Epithelial cell of esophagus (primary cell): ENCODE measurements at regions not wholly inside any gene's neighbourhood (a gene's known extent, or its start where the extent isn't known, plus 50 kb on each side); places are given as distances from the start of the nearest gene placed in this dataset.

Experiments
- DNase-seq: peaks from one replicate; pipeline ENCODE4 v3.0.0; 2010; ENCODE audit warnings: low read depth
- H3K4me3 ChIP-seq: 2 replicates; pipeline ENCODE4 v1.5.1; 2011; ENCODE audit warnings: mild to moderate bottlenecking, low read length, control low read depth
- CTCF ChIP-seq: IDR thresholded peaks from 2 replicates; pipeline ENCODE4 v1.5.1; 2011; ENCODE audit warnings: low read depth, mild to moderate bottlenecking, low read length, control low read depth, inconsistent platforms; ENCODE audit not compliant: insufficient read depth; ENCODE audit errors: missing control alignments

GRCh38 chr11:128398517-128399250 is 188.7 kb downstream of the ETS1 start:
- H3K4me3 ChIP-seq: no peak overlapping the region
- no peak for TF ChIP-seq CTCF
- no peak for DNase-seq

- TF ChIP-seq CTCF: no peak
- no peak overlapping the region for H3K4me3 ChIP-seq
- DNase-seq: no peak
Observed at GRCh38 chr11:128397362-128397761, 190.0 kb downstream of the ETS1 start.

GRCh38 chr11:128394431-128395089 is 192.8 kb downstream of the ETS1 start:
- no peak for DNase-seq
- TF ChIP-seq CTCF: no peak
- no peak overlapping the region for H3K4me3 ChIP-seq

- DNase-seq: no peak
- H3K4me3 ChIP-seq: no peak overlapping the region
- no peak for TF ChIP-seq CTCF
Observed at GRCh38 chr11:128392259-128392658, 195.1 kb downstream of the ETS1 start.

- no peak overlapping the region for H3K4me3 ChIP-seq
- DNase-seq: peak; percentile 3
Observed at GRCh38 chr11:128391811-128392210, 195.5 kb downstream of the ETS1 start.

GRCh38 chr11:128390246-128390645 is 197.1 kb downstream of the ETS1 start:
- no peak overlapping the region for H3K4me3 ChIP-seq
- TF ChIP-seq CTCF: no peak
- DNase-seq: no peak

More at GRCh38 chr11:128391811-128392210, 195.5 kb downstream of the ETS1 start:
- no peak for TF ChIP-seq CTCF

- H3K4me3 ChIP-seq: no peak overlapping the region
- TF ChIP-seq CTCF: no peak
- no peak for DNase-seq
Observed at GRCh38 chr11:128389461-128389976, 197.8 kb downstream of the ETS1 start.
